GM12878 (cell line): ENCODE measurements at regions not wholly inside any gene's neighbourhood (a gene's known extent, or its start where the extent isn't known, plus 50 kb on each side); places are given as distances from the start of the nearest gene placed in this dataset.

Experiments used
- ATAC-seq: fragments of 200-7000 bp; cut with Tn5 transposase; 3 replicates; pipeline ENCODE4 v1.9.1; 2020; ENCODE audit warnings: mild to moderate bottlenecking, moderate library complexity
- BruUV-seq: library from RNA; stranded (reverse); fragments of 400-500 nt; replicated peaks from 2 replicates; lab custom pipeline; 2021; lab: Mats Ljungman, UMichigan
- CTCF ChIA-PET: fragments of 300-600 bp; sonication (Branson Sonifier 250); formaldehyde crosslinking; extraction: SDS; loops from one replicate; lab custom pipeline; 2021; ENCODE audit warnings: inconsistent platforms; lab: Yijun Ruan, JAX
- POLR2A ChIA-PET: fragments of 350-600 bp; formaldehyde crosslinking; extraction: SDS; loops from one replicate; lab custom pipeline; 2021; ENCODE audit warnings: inconsistent platforms; lab: Charles Lee
- RAD21 ChIA-PET: fragments of 300-600 bp; sonication (Branson Sonifier 250); formaldehyde crosslinking; loops from one replicate; lab custom pipeline; 2023; ENCODE audit warnings: antibody characterized with exemption; ENCODE audit not compliant: unreplicated experiment; lab: Charles Lee
- SMC1A ChIA-PET: fragments of 300-600 bp; sonication (Branson Sonifier 250); formaldehyde crosslinking; loops from one replicate; lab custom pipeline; 2023; ENCODE audit not compliant: unreplicated experiment, uncharacterized antibody; lab: Charles Lee
- DNase-seq: peaks from one replicate; pipeline ENCODE4 v3.0.0-alpha.2; 2011; ENCODE audit warnings: low read depth, low spot score
- FAIRE-seq: peaks from 3 replicates; lab custom pipeline; 2011; peaks lifted over from hg19 to GRCh38; lab: Jason Lieb, UNC
- H2AFZ ChIP-seq: 2 replicates; pipeline ENCODE4 v1.6.0; 2011; ENCODE audit warnings: low read depth, low read length, control low read depth; ENCODE audit not compliant: control insufficient read depth
- H3K27ac ChIP-seq: 2 replicates; pipeline ENCODE4 v1.5.1; 2011; ENCODE audit warnings: control low read depth; ENCODE audit not compliant: control insufficient read depth, insufficient read depth
- H3K27me3 ChIP-seq, 2 experiments: replicated peaks in 1 of 2; 2 replicates each; pipeline versions ENCODE4 v1.6.0 to v1.6.1; 2011; ENCODE audit warnings: low read length in 1 of 2; ENCODE audit not compliant: control insufficient read depth in 2 of 2, insufficient read depth in 2 of 2
- H3K36me3 ChIP-seq, 2 experiments: 2 replicates each; pipeline ENCODE4 v1.5.1; 2011; ENCODE audit warnings: low read length in 1 of 2; ENCODE audit not compliant: control insufficient read depth in 2 of 2, insufficient read depth in 2 of 2
- H3K4me1 ChIP-seq: 2 replicates; pipeline ENCODE4 v1.6.1; 2011; ENCODE audit warnings: mild to moderate bottlenecking, low read length, moderate library complexity, mixed read lengths; ENCODE audit not compliant: control insufficient read depth, insufficient read depth
- H3K4me2 ChIP-seq: 2 replicates; pipeline ENCODE4 v1.6.0; 2011; ENCODE audit warnings: control low read depth; ENCODE audit not compliant: control insufficient read depth, insufficient read depth
- H3K4me3 ChIP-seq: fragments of 200-600 bp; sonication (generic); 2 replicates; pipeline ENCODE4 v1.5.1; 2016
- H3K79me2 ChIP-seq: 2 replicates; pipeline ENCODE4 v1.6.0; 2011; ENCODE audit warnings: low read length; ENCODE audit not compliant: control insufficient read depth, insufficient read depth
- H3K9ac ChIP-seq: 2 replicates; pipeline ENCODE4 v1.8.0; 2011; ENCODE audit warnings: low read length, control low read depth, mixed read lengths; ENCODE audit not compliant: control insufficient read depth, insufficient read depth
- H3K9me3 ChIP-seq: replicated peaks from 3 replicates; pipeline ENCODE4 v1.5.1; 2011; ENCODE audit warnings: mild to moderate bottlenecking, low read length; ENCODE audit not compliant: control insufficient read depth, insufficient read depth
- H4K20me1 ChIP-seq: 2 replicates; pipeline ENCODE4 v1.6.0; 2011; ENCODE audit not compliant: control insufficient read depth, insufficient read depth
- CBX5 ChIP-seq: sonication (generic); IDR thresholded peaks from 2 replicates; pipeline ENCODE4 v1.6.1; 2016; ENCODE audit warnings: low read depth, moderate library complexity, mild to moderate bottlenecking, inconsistent platforms
- CHD1 ChIP-seq: IDR thresholded peaks from 2 replicates; pipeline ENCODE4 v1.6.1; 2012; ENCODE audit warnings: low read depth, low read length, improper control_type of control experiment
- CHD4 ChIP-seq: fragments of 200-600 bp; sonication (generic); IDR thresholded peaks from 2 replicates; pipeline ENCODE4 v1.6.1; 2016; ENCODE audit warnings: mild to moderate bottlenecking
- EGR1 ChIP-seq, 2 experiments: IDR thresholded peaks; 1 replicate in 1 of 2; 2 replicates in 1 of 2; pipeline ENCODE4 v1.6.1; 2011 to 2012; ENCODE audit warnings: low read depth in 2 of 2, low read length in 2 of 2, borderline replicate concordance in 1 of 2, mild to moderate bottlenecking in 1 of 2, moderate library complexity in 1 of 2
- ELK1 ChIP-seq: IDR thresholded peaks from 2 replicates; pipeline ENCODE4 v1.6.1; 2012; ENCODE audit warnings: low read depth, low read length, improper control_type of control experiment
- IKZF1 ChIP-seq: fragments of 450-650 bp; conservative IDR thresholded peaks from 2 replicates; pipeline ENCODE4 v1.6.1; 2017; ENCODE audit warnings: antibody characterized with exemption, mild to moderate bottlenecking
- IRF4 ChIP-seq: IDR thresholded peaks from 2 replicates; pipeline ENCODE4 v1.6.1; 2011; ENCODE audit warnings: low read depth, low read length
- KDM1A ChIP-seq: fragments of 200-600 bp; sonication (generic); IDR thresholded peaks from 2 replicates; pipeline ENCODE4 v1.6.1; 2016; ENCODE audit warnings: borderline replicate concordance
- KLF5 ChIP-seq: fragments of 450-650 bp; IDR thresholded peaks from 2 replicates; pipeline ENCODE4 v1.6.1; 2014; ENCODE audit warnings: mild to moderate bottlenecking; ENCODE audit not compliant: partially characterized antibody
- NBN ChIP-seq: fragments of 450-650 bp; IDR thresholded peaks from 2 replicates; pipeline ENCODE4 v1.6.1; 2016
- PAX5 ChIP-seq: IDR thresholded peaks from 2 replicates; pipeline ENCODE4 v1.6.1; 2011; ENCODE audit warnings: low read depth, low read length, borderline replicate concordance
- SREBF1 ChIP-seq: IDR thresholded peaks from 2 replicates; pipeline ENCODE4 v1.6.1; 2012; ENCODE audit warnings: mild to moderate bottlenecking, low read length
- SRF ChIP-seq, 2 experiments: IDR thresholded peaks; 2 replicates each; pipeline ENCODE4 v1.6.1; 2011; ENCODE audit warnings: low read depth in 2 of 2, low read length in 2 of 2, mild to moderate bottlenecking in 1 of 2, moderate library complexity in 1 of 2
- ZBTB11 ChIP-seq: fragments of 450-650 bp; formaldehyde crosslinking; IDR thresholded peaks from 2 replicates; pipeline ENCODE4 v1.5.0; 2022; ENCODE audit warnings: mild to moderate bottlenecking, missing genetic modification characterization
- ZNF384 ChIP-seq: IDR thresholded peaks from 2 replicates; pipeline ENCODE4 v1.6.1; 2012; ENCODE audit warnings: low read depth, mild to moderate bottlenecking, low read length, improper control_type of control experiment, borderline replicate concordance
- WGBS: methylation state at CpG from one replicate; pipeline ENCODE4 v1.1.6; 2016; ENCODE audit warnings: low lambda C conversion rate; ENCODE audit not compliant: insufficient replicate concordance, insufficient coverage; ENCODE audit errors: missing lambda C conversion rate; 5-methylcytosine and 5-hydroxymethylcytosine counted together
- in situ Hi-C: fragments of 300-500 bp; cut with MboI; formaldehyde crosslinking; loops from 9 replicates; pipeline ENCODE4 v1.14.3; 2018; ENCODE audit warnings: mixed read lengths
- intact Hi-C: fragments of 100-400 bp; cut with micrococcal nuclease; formaldehyde crosslinking; loops from one replicate; pipeline ENCODE4 v1.14.2; 2022; ENCODE audit not compliant: unreplicated experiment
- TF ChIP-seq, protein P1 (sequence below): IDR thresholded peaks from 2 replicates; pipeline ENCODE4 v1.6.1; 2012; ENCODE audit warnings: improper control_type of control experiment, low read depth, low read length; ENCODE audit not compliant: insufficient replicate concordance

DNA sequence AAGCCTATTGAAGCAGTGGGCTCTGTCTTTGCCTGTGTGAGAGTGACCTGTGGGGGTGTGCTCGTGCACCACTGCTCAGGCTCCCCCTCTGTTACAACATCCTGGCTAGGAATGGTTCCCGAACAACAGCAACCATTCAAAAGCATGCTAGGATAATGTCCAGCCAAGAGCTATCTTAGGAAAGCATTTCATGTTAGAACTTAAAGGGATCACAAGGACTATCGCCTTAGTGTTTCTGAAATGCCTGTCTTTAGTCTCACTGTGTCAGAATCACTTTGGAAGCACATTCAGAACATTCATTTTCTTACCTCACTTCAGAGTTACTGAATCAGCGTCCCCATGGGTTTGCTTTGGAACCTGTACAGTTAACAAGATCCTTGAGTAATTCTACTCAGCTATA lies 134.9 kb upstream of the DSEL start:
- Histone ChIP-seq H3K79me2 (no peaks in the 10 kb centered on the region), H3K4me3 (no peak overlapping the region), H3K36me3 (no peaks in the 10 kb centered on the region), H3K9ac (no peak overlapping the region), H3K4me1 (no peaks in the 10 kb centered on the region), H3K27ac (no peak overlapping the region), H4K20me1 (no peaks in the 10 kb centered on the region), H3K9me3 (no peaks in the 10 kb centered on the region), H2AFZ (no peak overlapping the region), H3K27me3 (no peaks in the 10 kb centered on the region), H3K4me2 (no peak overlapping the region)
- no TSS peak for BruUV-seq
- FAIRE-seq (no peak), DNase-seq (no peak), ATAC-seq (no peak)
- intact Hi-C loops (no loop called here), in situ Hi-C loops (no loop called here)
- ChIA-PET SMC1A (no interaction called here), POLR2A (no interaction called here), CTCF (no interaction called here), RAD21 (no interaction called here)
- no peak for TF ChIP-seq IRF4
- TF ChIP-seq EGR1 (IDR thresholded peaks at IDR 0.05; ENCODE audit: borderline replicate concordance in 1 of 2, low read depth in 2 of 2, low read length in 2 of 2) = no peak
- TF ChIP-seq KDM1A = no peak
- no peak for TF ChIP-seq ZBTB11
- no peak for TF ChIP-seq SREBF1
- TF ChIP-seq ELK1 = no peak
- no peak for TF ChIP-seq PAX5
- no peak for TF ChIP-seq NBN
- no peak for TF ChIP-seq KLF5
- TF ChIP-seq CHD4 = no peak
- TF ChIP-seq IKZF1 = no peak
- TF ChIP-seq CHD1 = no peak
- no peak for TF ChIP-seq ZNF384
- no peak for TF ChIP-seq SRF (IDR thresholded peaks at IDR 0.05; ENCODE audit: low read depth in 2 of 2, low read length in 2 of 2)
- TF ChIP-seq, protein P1, sequence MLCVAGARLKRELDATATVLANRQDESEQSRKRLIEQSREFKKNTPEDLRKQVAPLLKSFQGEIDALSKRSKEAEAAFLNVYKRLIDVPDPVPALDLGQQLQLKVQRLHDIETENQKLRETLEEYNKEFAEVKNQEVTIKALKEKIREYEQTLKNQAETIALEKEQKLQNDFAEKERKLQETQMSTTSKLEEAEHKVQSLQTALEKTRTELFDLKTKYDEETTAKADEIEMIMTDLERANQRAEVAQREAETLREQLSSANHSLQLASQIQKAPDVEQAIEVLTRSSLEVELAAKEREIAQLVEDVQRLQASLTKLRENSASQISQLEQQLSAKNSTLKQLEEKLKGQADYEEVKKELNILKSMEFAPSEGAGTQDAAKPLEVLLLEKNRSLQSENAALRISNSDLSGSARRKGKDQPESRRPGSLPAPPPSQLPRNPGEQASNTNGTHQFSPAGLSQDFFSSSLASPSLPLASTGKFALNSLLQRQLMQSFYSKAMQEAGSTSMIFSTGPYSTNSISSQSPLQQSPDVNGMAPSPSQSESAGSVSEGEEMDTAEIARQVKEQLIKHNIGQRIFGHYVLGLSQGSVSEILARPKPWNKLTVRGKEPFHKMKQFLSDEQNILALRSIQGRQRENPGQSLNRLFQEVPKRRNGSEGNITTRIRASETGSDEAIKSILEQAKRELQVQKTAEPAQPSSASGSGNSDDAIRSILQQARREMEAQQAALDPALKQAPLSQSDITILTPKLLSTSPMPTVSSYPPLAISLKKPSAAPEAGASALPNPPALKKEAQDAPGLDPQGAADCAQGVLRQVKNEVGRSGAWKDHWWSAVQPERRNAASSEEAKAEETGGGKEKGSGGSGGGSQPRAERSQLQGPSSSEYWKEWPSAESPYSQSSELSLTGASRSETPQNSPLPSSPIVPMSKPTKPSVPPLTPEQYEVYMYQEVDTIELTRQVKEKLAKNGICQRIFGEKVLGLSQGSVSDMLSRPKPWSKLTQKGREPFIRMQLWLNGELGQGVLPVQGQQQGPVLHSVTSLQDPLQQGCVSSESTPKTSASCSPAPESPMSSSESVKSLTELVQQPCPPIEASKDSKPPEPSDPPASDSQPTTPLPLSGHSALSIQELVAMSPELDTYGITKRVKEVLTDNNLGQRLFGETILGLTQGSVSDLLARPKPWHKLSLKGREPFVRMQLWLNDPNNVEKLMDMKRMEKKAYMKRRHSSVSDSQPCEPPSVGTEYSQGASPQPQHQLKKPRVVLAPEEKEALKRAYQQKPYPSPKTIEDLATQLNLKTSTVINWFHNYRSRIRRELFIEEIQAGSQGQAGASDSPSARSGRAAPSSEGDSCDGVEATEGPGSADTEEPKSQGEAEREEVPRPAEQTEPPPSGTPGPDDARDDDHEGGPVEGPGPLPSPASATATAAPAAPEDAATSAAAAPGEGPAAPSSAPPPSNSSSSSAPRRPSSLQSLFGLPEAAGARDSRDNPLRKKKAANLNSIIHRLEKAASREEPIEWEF = no peak
- TF ChIP-seq CBX5 = no peak
- WGBS = 8% methylated on average over 4 of the region's 4 CpGs
